RPMI8226 (cell line): ENCODE measurements at regions not wholly inside any gene's neighbourhood (a gene's known extent, or its start where the extent isn't known, plus 50 kb on each side); places are given as distances from the start of the nearest gene placed in this dataset.

ENCODE experiments used
- DNase-seq: peaks from one replicate; pipeline ENCODE4 v3.0.0-alpha.2; 2015

- no peak for DNase-seq
Observed at GRCh38 chr7:25759286-25759685, 392.7 kb upstream of the NFE2L3 start.

DNA sequence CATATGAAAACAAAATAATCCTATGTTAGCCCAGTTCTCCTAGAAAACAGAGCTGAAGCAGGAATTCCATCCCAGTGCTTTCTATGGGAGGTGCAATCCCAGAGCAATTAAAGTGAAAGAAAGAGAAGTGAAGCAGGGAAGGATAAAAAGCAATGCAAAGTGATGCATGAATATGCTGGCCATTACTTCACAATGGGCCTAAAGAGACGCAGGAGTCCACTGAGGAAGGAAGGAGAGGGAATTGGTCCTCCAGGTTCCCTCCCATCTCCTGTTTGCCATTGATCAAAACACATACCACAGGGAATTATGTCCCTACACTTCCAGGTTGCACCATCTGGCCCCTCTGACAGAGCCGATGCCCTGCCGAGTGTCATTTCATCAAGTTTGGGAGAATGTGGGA lies 392.2 kb upstream of the NFE2L3 start:
- no peak for DNase-seq

- DNase-seq = no peak
Observed at GRCh38 chr7:25762511-25763462, 389.2 kb upstream of the NFE2L3 start.

GRCh38 chr7:25763463-25763860 lies 388.5 kb upstream of the NFE2L3 start:
- no peak for DNase-seq

GRCh38 chr7:25765110-25765655 lies 386.8 kb upstream of the NFE2L3 start:
- no peak for DNase-seq

DNA sequence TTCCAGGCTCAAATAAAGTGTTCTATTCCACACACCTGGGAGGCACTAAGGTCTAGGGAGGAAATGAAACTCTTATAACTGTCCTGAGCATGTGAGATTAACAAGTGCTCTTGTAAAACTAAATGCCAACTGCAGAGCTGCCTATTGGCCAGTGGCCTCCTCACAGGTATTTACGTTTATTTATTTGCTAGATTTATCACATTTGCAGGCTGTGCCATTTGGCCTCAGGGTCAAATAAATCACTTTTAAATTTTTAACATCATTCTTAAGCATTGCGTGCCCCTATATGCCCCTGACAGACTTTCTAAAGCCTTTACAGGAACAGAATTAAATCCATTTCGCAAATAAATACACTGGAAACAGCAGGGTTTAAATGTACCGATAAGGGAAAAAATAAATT lies 381.8 kb upstream of the NFE2L3 start:
- no peak for DNase-seq

- no peak for DNase-seq
Observed at GRCh38 chr7:25770670-25771069, 381.3 kb upstream of the NFE2L3 start.

DNA sequence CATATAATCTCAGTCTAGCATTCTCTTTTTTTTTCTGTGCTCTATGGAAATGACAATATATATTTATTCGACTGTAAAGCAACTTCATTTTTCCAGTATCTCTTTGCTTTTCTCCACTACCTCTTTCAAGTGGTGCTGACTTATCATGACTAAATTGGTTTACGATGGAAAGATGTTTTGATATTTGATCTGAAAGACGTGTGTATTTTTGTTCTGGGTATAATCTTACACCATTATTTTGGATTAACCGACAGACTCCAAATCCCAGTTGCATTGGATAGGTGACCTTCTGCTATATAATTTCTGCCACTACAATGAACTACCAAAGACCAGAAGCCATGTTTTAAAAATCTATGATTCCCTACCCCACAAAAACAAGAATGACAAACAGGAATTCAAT lies 380.5 kb upstream of the NFE2L3 start:
- DNase-seq = no peak

DNA sequence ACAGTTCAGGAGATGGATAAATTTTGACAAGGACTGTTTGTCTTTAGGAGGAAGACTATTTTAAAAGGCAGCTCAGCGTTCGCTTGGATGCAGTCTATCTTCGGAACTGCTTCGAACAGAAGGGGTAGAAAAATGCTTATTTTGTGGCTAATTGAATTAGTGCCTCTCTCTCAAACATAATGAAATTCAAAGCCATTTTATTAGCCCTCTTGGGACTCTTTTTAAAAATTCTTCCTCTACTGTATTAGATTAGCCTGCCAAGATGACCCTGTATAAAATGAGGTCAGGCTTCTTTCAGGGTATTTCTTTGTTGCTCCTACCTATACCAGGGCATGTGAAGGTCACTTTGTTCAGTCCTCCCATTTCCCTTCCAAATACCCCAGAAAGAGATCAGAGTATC lies 379.2 kb upstream of the NFE2L3 start:
- DNase-seq = no peak

DNA sequence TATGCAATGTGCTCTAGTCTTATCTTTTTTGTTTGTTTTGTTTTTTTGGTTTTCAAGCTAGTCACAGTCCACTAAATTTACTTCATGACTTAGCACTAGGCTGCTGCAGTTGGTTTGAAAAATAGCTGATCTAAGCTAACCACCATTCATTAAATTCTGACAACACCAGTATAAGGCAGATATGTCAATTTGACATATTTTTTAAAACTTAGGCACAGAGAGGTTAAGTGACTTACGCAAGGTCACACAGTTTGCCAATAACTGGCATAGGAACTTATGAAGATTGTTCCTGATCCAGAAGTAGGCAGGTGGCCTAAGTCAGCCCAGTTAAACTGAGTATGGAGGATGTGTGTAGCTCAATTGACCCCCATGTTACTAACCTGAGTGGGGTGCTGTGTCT lies 377.3 kb upstream of the NFE2L3 start:
- no peak for DNase-seq

GRCh38 chr7:25775570-25775969 lies 376.4 kb upstream of the NFE2L3 start:
- no peak for DNase-seq

DNA sequence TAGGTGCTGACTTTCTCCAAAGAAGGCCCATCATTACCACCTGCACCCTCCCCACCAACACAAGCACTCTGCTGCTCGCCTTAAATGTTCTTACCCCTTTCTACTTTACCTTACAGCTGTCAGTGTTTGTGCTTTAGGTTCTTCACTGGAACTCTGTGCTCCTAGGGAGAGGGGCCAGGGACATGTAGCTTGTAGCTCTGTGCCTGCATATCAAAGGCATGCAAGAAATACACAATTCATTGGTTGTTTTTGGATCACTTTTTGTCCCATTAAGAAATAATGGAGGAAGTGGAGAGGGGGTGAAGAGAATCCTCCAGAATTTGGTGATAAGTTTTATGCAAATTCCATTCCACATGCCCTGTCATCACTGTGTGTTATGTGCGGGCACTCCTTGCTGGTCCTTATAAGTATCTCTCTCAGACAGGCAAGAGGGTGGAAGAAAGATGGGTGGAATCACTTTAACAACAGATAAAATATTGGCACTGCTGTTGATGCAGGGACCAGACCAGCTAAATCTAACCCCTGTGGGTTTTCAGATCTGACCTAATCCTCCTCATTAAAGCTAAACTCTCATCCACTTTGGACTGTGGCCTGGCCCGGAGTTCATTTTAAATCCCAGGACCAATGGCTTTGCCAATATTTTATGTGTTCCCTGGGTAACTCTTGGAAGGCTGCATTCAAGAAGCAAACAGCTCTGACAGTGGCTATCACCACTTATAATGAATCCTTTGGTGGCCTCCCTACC lies 375.8 kb upstream of the NFE2L3 start:
- DNase-seq = no peak

DNA sequence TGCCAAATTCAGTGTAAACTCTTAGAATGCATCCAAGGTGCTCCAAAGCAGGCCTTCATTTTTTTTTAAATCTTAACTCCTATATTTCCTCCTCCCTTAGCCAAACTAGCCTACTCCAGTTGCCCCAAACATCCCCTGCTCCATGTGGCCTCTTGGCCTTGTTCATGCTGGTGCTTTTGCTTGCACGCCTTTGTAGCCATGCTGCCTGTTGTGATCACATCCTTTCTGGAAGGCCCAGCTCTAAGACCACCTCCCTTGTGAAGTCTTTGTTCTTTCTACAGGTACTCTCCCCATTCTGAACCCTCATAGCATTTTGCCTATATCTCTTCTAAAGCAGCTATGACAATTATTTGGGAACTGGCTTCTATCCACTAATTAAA lies 375.3 kb upstream of the NFE2L3 start:
- no peak for DNase-seq

GRCh38 chr7:25777969-25778708 lies 373.9 kb upstream of the NFE2L3 start:
- no peak for DNase-seq

DNA sequence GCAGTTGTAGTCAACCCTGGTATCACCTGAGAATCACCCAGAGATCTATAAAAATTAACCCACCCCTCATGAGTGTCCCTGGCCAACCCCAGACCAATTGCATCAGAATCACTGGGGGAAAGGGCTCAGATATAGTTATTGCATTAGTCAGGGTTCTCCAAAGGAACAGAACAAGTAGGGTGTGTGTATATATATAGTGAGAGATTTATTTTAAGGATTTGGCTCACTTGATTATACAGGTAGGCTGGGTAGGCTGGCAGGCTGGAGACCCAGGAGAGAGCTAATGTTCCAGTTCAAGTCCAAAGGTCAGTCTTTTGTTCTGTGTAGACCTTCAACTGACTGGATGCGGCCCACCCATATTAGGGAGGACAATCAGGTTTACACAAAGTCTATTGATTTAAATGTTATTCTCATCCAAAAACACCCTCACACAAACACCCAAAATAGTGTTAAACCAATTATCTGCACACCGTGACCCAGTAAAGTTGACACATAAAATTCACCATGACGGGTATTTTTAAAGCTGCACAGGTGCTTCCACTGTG lies 372.9 kb upstream of the NFE2L3 start:
- no peak for DNase-seq

DNA sequence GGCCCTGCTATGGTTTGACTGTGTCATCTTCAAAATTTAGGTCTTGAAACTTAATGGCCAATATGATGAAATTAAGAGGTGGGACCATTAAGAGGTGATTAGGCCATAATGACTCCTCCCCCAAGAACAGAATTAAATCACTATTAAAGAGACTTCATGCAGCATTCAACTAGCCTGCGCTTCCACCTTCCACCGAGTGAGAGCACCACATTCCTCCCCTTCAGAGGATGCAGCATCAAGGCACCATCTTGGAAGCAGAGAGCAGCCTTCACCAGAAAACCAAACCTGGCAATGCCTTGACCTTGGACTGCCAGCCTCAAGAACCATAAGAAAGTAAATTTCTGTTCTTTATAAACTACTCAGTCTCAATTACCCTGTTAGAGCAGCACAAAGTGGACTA lies 371.1 kb upstream of the NFE2L3 start:
- DNase-seq = no peak

- DNase-seq = no peak
Observed at GRCh38 chr7:25781704-25782103, 370.3 kb upstream of the NFE2L3 start.

DNA sequence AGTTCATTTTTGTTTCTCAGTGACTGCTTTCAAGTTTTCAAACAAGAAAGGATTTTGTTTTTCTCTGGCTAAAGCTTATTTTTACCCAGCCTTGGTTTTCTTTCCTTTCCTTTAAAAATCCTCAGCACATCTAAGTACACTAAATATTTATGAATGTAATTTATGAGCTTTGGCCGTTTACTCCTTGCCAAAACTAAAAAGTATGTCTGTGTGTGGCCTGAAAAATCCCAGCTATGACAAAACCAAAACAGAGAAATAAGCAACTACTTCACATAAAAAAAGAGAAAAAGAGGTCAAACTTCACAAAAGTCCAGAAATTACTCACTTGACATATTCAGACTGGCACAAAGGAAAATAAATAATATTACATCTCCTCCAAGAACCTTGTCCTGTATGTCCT lies 365.1 kb upstream of the NFE2L3 start:
- DNase-seq = no peak

- no peak for DNase-seq
Observed at GRCh38 chr7:25787336-25787735, 364.7 kb upstream of the NFE2L3 start.

DNA sequence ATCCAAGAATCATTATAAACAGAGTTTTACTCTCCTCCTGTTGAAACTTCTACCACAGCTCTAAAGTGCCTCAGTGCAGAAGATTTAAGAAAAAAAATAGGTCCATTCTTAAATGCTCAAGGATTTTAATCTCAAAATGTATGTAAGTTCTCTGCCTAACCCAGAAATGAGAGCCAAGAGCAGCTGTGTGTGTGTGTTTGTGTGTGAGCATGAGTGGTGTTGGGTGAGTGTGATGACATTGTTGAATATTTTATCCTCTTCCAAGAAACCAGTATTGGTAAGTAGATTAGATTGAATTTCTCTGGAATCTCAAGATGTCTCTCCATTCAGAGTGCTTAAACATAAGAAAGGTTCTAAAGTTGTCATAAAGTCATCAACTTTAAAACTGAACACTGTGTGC lies 363.6 kb upstream of the NFE2L3 start:
- no peak for DNase-seq

DNA sequence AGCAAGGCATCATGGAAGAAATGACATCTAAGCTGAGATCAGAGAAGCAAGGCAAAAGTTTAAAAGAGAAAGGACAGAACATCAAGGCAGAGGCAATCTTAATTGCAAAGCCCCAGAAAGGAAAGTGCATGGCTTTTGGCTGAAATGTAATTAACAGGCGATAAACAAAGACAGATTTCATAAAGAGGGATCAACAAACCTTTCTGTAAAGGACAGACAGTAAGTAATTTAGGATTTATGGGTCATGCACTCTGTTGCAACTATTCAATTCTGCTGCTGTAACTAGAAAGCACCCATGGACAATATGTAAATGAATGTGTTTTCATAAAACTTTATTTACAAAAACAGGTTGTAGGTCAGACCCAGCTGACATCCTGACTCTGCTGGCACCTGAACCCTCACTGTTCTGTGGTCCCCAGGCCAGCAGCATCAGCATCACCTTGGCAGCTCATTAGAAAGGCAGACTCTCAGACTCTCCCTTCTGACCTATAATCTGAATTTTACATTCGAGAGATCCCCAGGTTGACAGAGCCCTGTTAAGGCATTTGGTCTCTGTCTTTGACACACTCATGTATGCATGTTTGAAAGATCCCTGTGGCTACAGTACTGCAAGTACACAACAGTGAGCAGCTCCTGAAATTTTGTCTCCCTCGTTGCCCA lies 362.9 kb upstream of the NFE2L3 start:
- DNase-seq = no peak
